ENCODE measurements at regions not wholly inside any gene's neighbourhood (a gene's known extent, or its start where the extent isn't known, plus 50 kb on each side); places are given as distances from the start of the nearest gene placed in this dataset.
"Not testable (repeated sequence)": the region's sequence is repeated elsewhere in the genome, so short reads cannot be mapped to it uniquely, and the experiment has no call there.

DNA sequence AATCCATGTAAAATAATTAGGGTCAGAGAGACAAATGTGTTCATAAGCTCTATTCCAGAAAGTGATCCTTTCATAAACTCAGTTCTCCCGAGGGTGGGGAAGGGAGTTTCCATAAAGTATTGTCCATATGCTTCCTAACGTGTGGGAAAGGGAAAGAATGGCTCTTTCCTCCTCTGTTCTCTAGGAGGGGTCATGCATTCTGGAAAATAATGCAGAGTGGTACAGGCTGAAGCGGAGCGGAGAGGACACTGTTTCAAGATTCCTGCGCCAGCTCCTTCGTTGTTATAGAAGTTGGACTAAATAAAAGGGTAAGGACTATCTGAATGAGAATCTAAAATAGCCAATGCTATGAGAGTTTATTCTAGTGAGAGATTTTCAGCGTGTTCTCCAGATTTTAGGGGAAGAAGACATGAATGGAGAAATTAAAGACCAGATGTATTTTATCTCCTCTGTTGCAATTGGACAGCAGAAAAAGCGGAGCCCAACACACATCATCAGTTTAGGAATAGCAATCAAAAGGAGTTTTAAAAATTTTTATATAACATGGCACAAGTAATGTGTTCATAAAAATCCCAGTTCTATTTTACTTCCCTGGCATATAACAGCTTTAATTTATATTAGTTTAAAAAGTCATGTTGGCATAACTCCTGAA lies 166.9 kb upstream of the MPDZ start:
- H3K27ac ChIP-seq (ENCODE audit: low read depth, low read length): peak overlapping the region; percentile 59
- peak overlapping the region in 1 of 3 donors; percentile 24 for H3K9ac ChIP-seq (ENCODE audit: low read depth in 1 of 3, low read length in 3 of 3)
- H3K36me3 ChIP-seq (ENCODE audit: control insufficient read depth in 3 of 3, insufficient read depth in 3 of 3, low read length in 3 of 3): no peaks in the 10 kb centered on the region
- H3K4me3 ChIP-seq (ENCODE audit: low read length in 3 of 3): peak overlapping the region in 2 of 3 donors; percentile 8 to 16
- H3K27me3 ChIP-seq (ENCODE audit: control insufficient read depth in 3 of 3, insufficient read depth in 3 of 3, low read length in 3 of 3): no peaks in the 10 kb centered on the region
- H3K4me1 ChIP-seq (ENCODE audit: control insufficient read depth in 3 of 3, insufficient read depth in 3 of 3, low read length in 3 of 3): peaks cover 7 to 15% (median 7%) of the 10 kb centered on the region in 3 donors
- no peaks in the 10 kb centered on the region for H3K9me3 ChIP-seq (ENCODE audit: control insufficient read depth in 3 of 3, low read length in 3 of 3)

DNA sequence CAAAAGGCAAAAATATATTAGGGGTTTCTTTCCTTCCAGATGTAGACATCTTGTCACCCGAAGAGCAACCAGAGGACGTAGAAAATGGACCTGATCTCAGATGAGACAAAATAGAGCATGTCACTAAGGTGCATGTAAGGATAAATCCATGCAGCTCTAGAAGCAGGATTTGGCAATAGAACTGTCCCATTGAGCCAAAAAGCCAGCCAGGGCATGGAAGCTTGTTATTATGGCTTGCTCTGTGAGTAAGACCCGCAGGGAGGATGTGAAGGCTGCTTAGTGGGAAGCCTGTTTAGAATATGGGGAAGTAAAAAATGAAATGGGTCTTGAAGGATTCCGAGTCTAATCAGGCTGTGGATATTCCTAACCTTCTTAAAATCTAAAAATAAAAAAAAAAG lies 165.6 kb upstream of the MPDZ start:
- Histone ChIP-seq H3K4me3 (ENCODE audit: low read length in 3 of 3) (peak overlapping the region; percentile 52 to 71 (median 62)), H3K27me3 (ENCODE audit: control insufficient read depth in 3 of 3, insufficient read depth in 3 of 3, low read length in 3 of 3) (no peaks in the 10 kb centered on the region), H3K36me3 (ENCODE audit: control insufficient read depth in 3 of 3, insufficient read depth in 3 of 3, low read length in 3 of 3) (no peaks in the 10 kb centered on the region), H3K9me3 (ENCODE audit: control insufficient read depth in 3 of 3, low read length in 3 of 3) (no peaks in the 10 kb centered on the region), H3K9ac (ENCODE audit: low read depth in 1 of 3, low read length in 3 of 3) (peak overlapping the region in 2 of 3 donors; percentile 14 to 46), H3K4me1 (ENCODE audit: control insufficient read depth in 3 of 3, insufficient read depth in 3 of 3, low read length in 3 of 3) (peaks cover 7 to 15% (median 7%) of the 10 kb centered on the region in 3 donors), H3K27ac (ENCODE audit: low read depth, low read length) (peak overlapping the region; percentile 56)

DNA sequence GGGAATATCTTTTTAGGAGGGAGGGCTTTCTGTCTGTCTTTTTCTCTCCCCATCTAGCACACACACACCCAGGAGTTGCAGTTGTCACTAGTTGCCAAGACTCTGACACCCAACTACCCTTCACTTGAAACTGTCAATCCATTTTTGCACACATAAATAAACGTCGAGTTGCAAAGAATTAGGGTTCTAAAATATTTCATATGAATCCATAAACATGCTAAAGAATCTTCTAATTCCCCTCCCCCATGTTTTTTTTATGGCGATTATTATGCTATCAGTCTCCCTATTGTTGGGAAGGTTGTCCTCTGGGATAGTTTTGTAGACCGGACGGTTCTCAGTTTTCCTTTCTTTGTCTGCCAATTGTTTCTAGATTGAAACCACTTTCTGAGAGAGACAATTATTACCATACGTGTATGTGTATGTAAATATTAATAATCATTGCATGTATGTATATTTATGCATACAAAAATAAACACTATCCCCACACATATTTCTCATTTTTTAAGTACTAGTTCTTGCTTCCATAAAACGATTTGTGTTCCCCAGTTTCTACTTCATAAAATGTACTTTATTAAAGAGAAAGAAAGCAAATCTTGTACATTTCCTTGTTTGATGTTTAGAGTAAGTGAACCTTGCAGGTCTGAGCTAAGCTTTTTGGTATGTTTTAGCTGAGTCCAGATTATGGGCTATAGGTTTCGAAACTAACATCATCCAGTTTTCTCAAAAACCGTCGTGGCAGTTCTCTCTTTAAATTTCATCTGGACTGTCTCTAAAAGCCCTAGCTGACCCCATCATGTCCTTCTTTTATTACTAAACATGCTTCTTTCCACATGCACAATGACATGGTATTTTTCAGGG lies 165.0 kb upstream of the MPDZ start:
- peak overlapping the region; percentile 56 for H3K27ac ChIP-seq (ENCODE audit: low read depth, low read length)
- no peaks in the 10 kb centered on the region for H3K9me3 ChIP-seq (ENCODE audit: control insufficient read depth in 3 of 3, low read length in 3 of 3)
- no peaks in the 10 kb centered on the region for H3K27me3 ChIP-seq (ENCODE audit: control insufficient read depth in 3 of 3, insufficient read depth in 3 of 3, low read length in 3 of 3)
- H3K4me1 ChIP-seq (ENCODE audit: control insufficient read depth in 3 of 3, insufficient read depth in 3 of 3, low read length in 3 of 3): peaks cover 7 to 15% (median 7%) of the 10 kb centered on the region in 3 donors
- no peaks in the 10 kb centered on the region for H3K36me3 ChIP-seq (ENCODE audit: control insufficient read depth in 3 of 3, insufficient read depth in 3 of 3, low read length in 3 of 3)
- peak overlapping the region; percentile 48 to 69 (median 63) for H3K9ac ChIP-seq (ENCODE audit: low read depth in 1 of 3, low read length in 3 of 3)
- peak overlapping the region; percentile 52 to 71 (median 62) for H3K4me3 ChIP-seq (ENCODE audit: low read length in 3 of 3)

DNA sequence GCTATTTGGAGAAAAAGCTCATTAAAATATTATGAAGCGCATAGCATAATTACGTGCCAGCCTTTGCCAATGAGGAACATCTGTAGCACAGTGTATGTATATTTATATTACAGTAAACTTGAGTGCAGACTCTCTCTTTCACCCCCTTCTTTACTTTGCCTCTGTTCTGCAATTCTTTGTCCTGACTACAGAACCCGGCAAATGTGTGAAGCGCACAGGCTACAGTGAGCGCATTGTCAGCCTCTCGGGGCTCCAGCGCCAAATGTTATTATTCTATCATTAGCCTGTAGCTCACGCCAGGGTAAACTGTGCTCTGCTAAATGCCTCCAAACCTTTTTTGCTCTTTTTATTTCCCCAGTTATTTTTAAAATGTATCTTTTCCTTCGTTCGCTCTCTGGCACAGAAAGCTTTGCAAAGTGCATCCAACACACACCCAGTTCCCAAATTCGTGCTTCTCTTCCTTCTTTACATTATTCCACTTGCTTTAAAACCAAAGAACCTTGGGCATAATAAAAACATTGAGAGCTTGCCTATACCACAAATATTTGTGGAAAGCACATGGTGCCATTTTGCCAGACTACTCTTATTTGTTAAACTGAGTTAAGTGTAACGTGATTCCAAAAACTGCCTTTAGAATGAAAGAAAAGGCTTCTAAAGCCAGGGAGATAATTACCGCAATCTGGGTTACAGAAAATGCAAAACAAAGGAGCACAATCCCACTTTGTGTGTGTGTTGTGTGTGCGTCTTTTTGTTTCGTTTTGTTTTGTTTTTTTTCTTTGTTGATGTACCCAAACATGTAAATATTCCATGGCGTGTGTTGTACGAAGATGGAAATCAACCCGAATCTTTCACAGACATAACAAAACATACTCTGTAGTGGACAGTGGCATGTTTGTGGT lies 164.1 kb upstream of the MPDZ start:
- no peaks in the 10 kb centered on the region for H3K36me3 ChIP-seq (ENCODE audit: control insufficient read depth in 3 of 3, insufficient read depth in 3 of 3, low read length in 3 of 3)
- H3K27ac ChIP-seq (ENCODE audit: low read depth, low read length): peak overlapping the region; percentile 56
- peaks cover 7 to 15% (median 7%) of the 10 kb centered on the region in 3 donors for H3K4me1 ChIP-seq (ENCODE audit: control insufficient read depth in 3 of 3, insufficient read depth in 3 of 3, low read length in 3 of 3)
- peak overlapping the region; percentile 52 to 71 (median 62) for H3K4me3 ChIP-seq (ENCODE audit: low read length in 3 of 3)
- no peaks in the 10 kb centered on the region for H3K27me3 ChIP-seq (ENCODE audit: control insufficient read depth in 3 of 3, insufficient read depth in 3 of 3, low read length in 3 of 3)
- H3K9me3 ChIP-seq (ENCODE audit: control insufficient read depth in 3 of 3, low read length in 3 of 3): no peaks in the 10 kb centered on the region
- peak overlapping the region; percentile 48 to 69 (median 63) for H3K9ac ChIP-seq (ENCODE audit: low read depth in 1 of 3, low read length in 3 of 3)

DNA sequence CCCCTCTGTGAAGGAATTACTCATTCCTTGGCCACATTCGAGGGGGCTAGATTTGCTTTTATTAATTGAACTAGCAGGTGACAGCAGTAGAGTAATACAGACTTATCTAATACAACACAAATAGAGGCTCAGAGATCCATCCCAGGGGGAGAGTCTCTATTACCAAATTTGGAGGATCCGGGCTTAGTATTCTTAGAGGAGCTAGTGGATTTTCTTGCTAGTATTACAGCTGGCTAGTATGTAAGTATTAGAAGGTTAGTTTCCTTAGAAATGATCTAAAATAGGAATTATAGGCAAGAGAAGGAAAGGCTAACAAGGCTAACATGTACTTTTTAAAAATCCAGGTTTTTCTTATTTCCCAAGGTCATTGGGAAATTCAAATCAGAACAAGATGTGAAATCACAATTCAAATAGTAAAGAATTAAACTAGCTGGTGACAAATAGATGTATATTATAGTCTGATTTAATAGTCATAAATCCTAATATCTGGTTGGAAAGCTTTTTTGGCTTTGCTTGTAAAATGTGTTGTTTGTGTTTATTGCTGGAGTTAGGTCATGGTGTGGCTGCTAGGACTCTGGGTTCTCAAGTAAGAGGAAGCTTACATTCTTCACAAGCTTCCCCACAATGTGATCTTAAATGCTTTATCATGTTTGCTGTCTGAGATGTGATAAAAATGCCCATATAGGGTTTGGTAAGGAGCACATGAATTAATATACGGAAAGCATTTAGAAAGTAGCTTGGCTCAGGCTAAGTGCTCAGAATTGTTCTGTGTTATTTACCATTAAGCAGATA lies 160.4 kb upstream of the MPDZ start:
- H3K9ac ChIP-seq (ENCODE audit: low read depth in 1 of 3, low read length in 3 of 3): no peak overlapping the region
- H3K9me3 ChIP-seq (ENCODE audit: control insufficient read depth in 3 of 3, low read length in 3 of 3): no peaks in the 10 kb centered on the region
- no peaks in the 10 kb centered on the region for H3K27me3 ChIP-seq (ENCODE audit: control insufficient read depth in 3 of 3, insufficient read depth in 3 of 3, low read length in 3 of 3)
- no peak overlapping the region for H3K4me3 ChIP-seq (ENCODE audit: low read length in 3 of 3)
- peaks cover 1 to 10% (median 3%) of the 10 kb centered on the region in 3 donors for H3K4me1 ChIP-seq (ENCODE audit: control insufficient read depth in 3 of 3, insufficient read depth in 3 of 3, low read length in 3 of 3)
- no peak overlapping the region for H3K27ac ChIP-seq (ENCODE audit: low read depth, low read length)
- no peaks in the 10 kb centered on the region for H3K36me3 ChIP-seq (ENCODE audit: control insufficient read depth in 3 of 3, insufficient read depth in 3 of 3, low read length in 3 of 3)

DNA sequence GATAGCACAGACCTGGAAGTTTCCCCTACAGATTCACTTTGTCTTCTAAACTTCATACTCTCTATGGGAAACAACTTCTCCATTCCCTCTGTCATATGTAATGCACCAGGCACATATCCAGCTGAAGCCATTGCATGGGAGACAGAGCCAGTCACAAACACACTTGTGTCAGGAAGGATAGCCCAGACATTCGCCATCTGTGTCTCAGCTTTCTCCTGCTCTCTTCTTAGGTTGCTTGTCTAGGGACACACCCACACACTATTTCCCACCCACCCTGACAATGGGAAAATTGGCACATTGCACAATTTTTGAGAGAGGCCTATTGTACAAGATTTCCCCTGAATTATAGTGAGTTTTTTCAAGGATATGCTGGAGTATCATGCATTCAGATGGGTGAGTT lies 158.4 kb upstream of the MPDZ start:
- no peak overlapping the region for H3K27ac ChIP-seq (ENCODE audit: low read depth, low read length)
- H3K4me1 ChIP-seq (ENCODE audit: control insufficient read depth in 3 of 3, insufficient read depth in 3 of 3, low read length in 3 of 3): peaks cover 0 to 3% (median 0%) of the 10 kb centered on the region in 3 donors
- no peaks in the 10 kb centered on the region for H3K36me3 ChIP-seq (ENCODE audit: control insufficient read depth in 3 of 3, insufficient read depth in 3 of 3, low read length in 3 of 3)
- no peak overlapping the region for H3K4me3 ChIP-seq (ENCODE audit: low read length in 3 of 3)
- H3K27me3 ChIP-seq (ENCODE audit: control insufficient read depth in 3 of 3, insufficient read depth in 3 of 3, low read length in 3 of 3): no peaks in the 10 kb centered on the region
- no peaks in the 10 kb centered on the region for H3K9me3 ChIP-seq (ENCODE audit: control insufficient read depth in 3 of 3, low read length in 3 of 3)
- H3K9ac ChIP-seq (ENCODE audit: low read depth in 1 of 3, low read length in 3 of 3): no peak overlapping the region

DNA sequence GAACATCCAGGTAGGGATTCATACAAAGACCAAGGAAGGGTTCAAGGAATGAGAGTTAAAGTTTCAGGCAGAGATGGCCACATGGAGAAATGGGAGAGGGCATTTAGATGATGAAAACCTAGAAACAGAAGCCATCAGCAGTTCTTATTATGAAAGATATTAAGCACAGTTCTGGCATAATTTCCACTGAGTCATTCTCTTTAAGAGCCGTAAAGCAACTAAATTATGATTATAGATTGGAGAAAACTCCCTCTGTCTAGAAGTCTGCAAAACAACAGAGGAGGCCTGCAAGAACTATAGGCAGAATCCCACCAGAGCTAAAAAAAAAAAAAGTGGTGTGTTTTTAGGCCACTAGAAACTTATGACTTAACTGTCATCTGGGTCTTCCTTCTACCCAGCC lies 157.1 kb upstream of the MPDZ start:
- H3K9ac ChIP-seq (ENCODE audit: low read depth in 1 of 3, low read length in 3 of 3): no peak overlapping the region
- peaks cover 0 to 3% (median 0%) of the 10 kb centered on the region in 3 donors for H3K4me1 ChIP-seq (ENCODE audit: control insufficient read depth in 3 of 3, insufficient read depth in 3 of 3, low read length in 3 of 3)
- no peak overlapping the region for H3K4me3 ChIP-seq (ENCODE audit: low read length in 3 of 3)
- no peak overlapping the region for H3K27ac ChIP-seq (ENCODE audit: low read depth, low read length)
- H3K36me3 ChIP-seq (ENCODE audit: control insufficient read depth in 3 of 3, insufficient read depth in 3 of 3, low read length in 3 of 3): no peaks in the 10 kb centered on the region
- no peaks in the 10 kb centered on the region for H3K9me3 ChIP-seq (ENCODE audit: control insufficient read depth in 3 of 3, low read length in 3 of 3)
- no peaks in the 10 kb centered on the region for H3K27me3 ChIP-seq (ENCODE audit: control insufficient read depth in 3 of 3, insufficient read depth in 3 of 3, low read length in 3 of 3)

DNA sequence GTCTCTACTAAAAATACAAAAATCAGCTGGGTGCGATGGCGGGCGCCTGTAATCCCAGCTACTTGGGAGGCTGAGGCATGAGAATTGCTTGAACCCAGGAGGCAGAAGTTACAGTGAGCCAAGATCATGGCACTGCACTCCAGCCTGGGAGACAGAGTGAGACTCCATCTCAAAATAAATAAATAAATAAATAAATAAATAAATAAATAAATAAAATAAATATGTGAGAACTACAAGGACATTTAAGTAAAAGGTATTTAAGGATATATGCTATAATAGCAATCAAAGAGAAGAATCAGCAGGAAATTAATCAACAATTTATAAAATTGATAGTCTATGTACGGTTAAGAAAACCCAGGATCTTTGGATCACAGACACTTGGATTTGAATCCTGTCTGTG lies 154.0 kb upstream of the MPDZ start:
- not testable (repeated sequence) for H3K4me3 ChIP-seq (ENCODE audit: low read length in 3 of 3); H3K27me3 ChIP-seq (ENCODE audit: control insufficient read depth in 3 of 3, insufficient read depth in 3 of 3, low read length in 3 of 3); H3K27ac ChIP-seq (ENCODE audit: low read depth, low read length); H3K9ac ChIP-seq (ENCODE audit: low read depth in 1 of 3, low read length in 3 of 3); H3K36me3 ChIP-seq (ENCODE audit: control insufficient read depth in 3 of 3, insufficient read depth in 3 of 3, low read length in 3 of 3); H3K9me3 ChIP-seq (ENCODE audit: control insufficient read depth in 3 of 3, low read length in 3 of 3)
- peaks cover 5 to 15% (median 6%) of the 10 kb centered on the region in 3 donors for H3K4me1 ChIP-seq (ENCODE audit: control insufficient read depth in 3 of 3, insufficient read depth in 3 of 3, low read length in 3 of 3)

DNA sequence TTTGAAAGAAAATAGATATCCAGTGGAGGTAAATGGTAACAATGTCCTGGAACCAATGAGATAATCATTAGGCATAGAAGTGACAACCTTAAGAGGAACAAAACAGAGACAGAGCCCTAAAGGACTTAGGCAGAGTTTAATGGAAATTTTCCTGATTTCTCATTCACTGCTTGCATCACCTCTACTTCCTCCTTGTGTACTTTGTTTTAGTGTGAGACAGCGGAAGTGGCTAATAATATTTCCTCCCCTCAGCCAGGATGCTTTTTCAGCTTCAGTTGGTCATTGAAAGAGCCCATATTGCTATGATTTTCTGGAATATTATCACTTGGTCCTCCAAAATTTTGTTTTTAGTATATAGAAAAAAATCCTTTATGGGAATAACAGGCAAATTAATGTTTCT lies 153.4 kb upstream of the MPDZ start:
- Histone ChIP-seq H3K36me3 (ENCODE audit: control insufficient read depth in 3 of 3, insufficient read depth in 3 of 3, low read length in 3 of 3) (no peaks in the 10 kb centered on the region), H3K4me1 (ENCODE audit: control insufficient read depth in 3 of 3, insufficient read depth in 3 of 3, low read length in 3 of 3) (peaks cover 5 to 17% (median 7%) of the 10 kb centered on the region in 3 donors), H3K9ac (ENCODE audit: low read depth in 1 of 3, low read length in 3 of 3) (no peak overlapping the region), H3K27ac (ENCODE audit: low read depth, low read length) (no peak overlapping the region), H3K9me3 (ENCODE audit: control insufficient read depth in 3 of 3, low read length in 3 of 3) (no peaks in the 10 kb centered on the region), H3K4me3 (ENCODE audit: low read length in 3 of 3) (no peak overlapping the region), H3K27me3 (ENCODE audit: control insufficient read depth in 3 of 3, insufficient read depth in 3 of 3, low read length in 3 of 3) (no peaks in the 10 kb centered on the region)

All from skeletal muscle tissue (tissue), 3 donors.